ENCODE measurements at regions not wholly inside any gene's neighbourhood (a gene's known extent, or its start where the extent isn't known, plus 50 kb on each side); places are given as distances from the start of the nearest gene placed in this dataset.

- Histone ChIP-seq H3K27ac (ENCODE audit: low read length) (no peak overlapping the region), H3K27me3 (ENCODE audit: control insufficient read depth, insufficient read depth, low read length) (no peaks in the 10 kb centered on the region), H3K36me3 (ENCODE audit: control insufficient read depth, insufficient read depth, low read length) (no peaks in the 10 kb centered on the region), H3K4me1 (ENCODE audit: control insufficient read depth, insufficient read depth, low read length) (peaks cover 3% of the 10 kb centered on the region; the same call in 1 of the 2 replicates), H3K9me3 (ENCODE audit: control insufficient read depth, insufficient read depth, low read length) (no peaks in the 10 kb centered on the region), H3K4me3 (ENCODE audit: low read length) (no peak overlapping the region)
- DNase-seq (ENCODE audit: low read depth, low spot score) = no peak
- WGBS (ENCODE audit: insufficient coverage, insufficient read length) = no CpG with 5 or more reads among the region's 3 CpGs
Observed at GRCh38 chr5:152607401-152608160, 202.5 kb upstream of the NMUR2 start.

- no peaks in the 10 kb centered on the region for H3K36me3 ChIP-seq (ENCODE audit: control insufficient read depth, insufficient read depth, low read length)
- H3K4me3 ChIP-seq (ENCODE audit: low read length) = no peak overlapping the region
- H3K4me1 ChIP-seq (ENCODE audit: control insufficient read depth, insufficient read depth, low read length) = peaks cover 3% of the 10 kb centered on the region; the same call in 1 of the 2 replicates
- H3K27ac ChIP-seq (ENCODE audit: low read length) = no peak overlapping the region
- no CpG with 5 or more reads among the region's 3 CpGs for WGBS (ENCODE audit: insufficient coverage, insufficient read length)
- no peak for DNase-seq (ENCODE audit: low read depth, low spot score)
- H3K9me3 ChIP-seq (ENCODE audit: control insufficient read depth, insufficient read depth, low read length) = no peaks in the 10 kb centered on the region
- no peaks in the 10 kb centered on the region for H3K27me3 ChIP-seq (ENCODE audit: control insufficient read depth, insufficient read depth, low read length)
Observed at GRCh38 chr5:152608458-152608857, 203.4 kb upstream of the NMUR2 start.

- Histone ChIP-seq H3K4me1 (ENCODE audit: control insufficient read depth, insufficient read depth, low read length) (peaks cover 1% of the 10 kb centered on the region; the same call in 1 of the 2 replicates), H3K27ac (ENCODE audit: low read length) (no peak overlapping the region), H3K4me3 (ENCODE audit: low read length) (no peak overlapping the region), H3K9me3 (ENCODE audit: control insufficient read depth, insufficient read depth, low read length) (no peaks in the 10 kb centered on the region), H3K27me3 (ENCODE audit: control insufficient read depth, insufficient read depth, low read length) (no peaks in the 10 kb centered on the region), H3K36me3 (ENCODE audit: control insufficient read depth, insufficient read depth, low read length) (no peaks in the 10 kb centered on the region)
- DNase-seq (ENCODE audit: low read depth, low spot score) = no peak
- no CpG with 5 or more reads among the region's 2 CpGs for WGBS (ENCODE audit: insufficient coverage, insufficient read length)
Observed at GRCh38 chr5:152619756-152620155, 214.7 kb upstream of the NMUR2 start.

GRCh38 chr5:152622628-152623027, 217.5 kb upstream of the NMUR2 start:
- Histone ChIP-seq H3K27ac (ENCODE audit: low read length) (no peak overlapping the region), H3K27me3 (ENCODE audit: control insufficient read depth, insufficient read depth, low read length) (no peaks in the 10 kb centered on the region)

GRCh38 chr5:152623951-152624350, 218.9 kb upstream of the NMUR2 start:
- Histone ChIP-seq H3K4me1 (ENCODE audit: control insufficient read depth, insufficient read depth, low read length) (peaks cover 1% of the 10 kb centered on the region; the same call in 1 of the 2 replicates), H3K27ac (ENCODE audit: low read length) (no peak overlapping the region), H3K4me3 (ENCODE audit: low read length) (no peak overlapping the region), H3K9me3 (ENCODE audit: control insufficient read depth, insufficient read depth, low read length) (no peaks in the 10 kb centered on the region), H3K36me3 (ENCODE audit: control insufficient read depth, insufficient read depth, low read length) (no peaks in the 10 kb centered on the region), H3K27me3 (ENCODE audit: control insufficient read depth, insufficient read depth, low read length) (no peaks in the 10 kb centered on the region)
- DNase-seq (ENCODE audit: low read depth, low spot score) = no peak
- no CpG with 5 or more reads among the region's 1 CpG for WGBS (ENCODE audit: insufficient coverage, insufficient read length)

More at GRCh38 chr5:152622628-152623027, 217.5 kb upstream of the NMUR2 start:
- Histone ChIP-seq H3K36me3 (ENCODE audit: control insufficient read depth, insufficient read depth, low read length) (no peaks in the 10 kb centered on the region), H3K9me3 (ENCODE audit: control insufficient read depth, insufficient read depth, low read length) (no peaks in the 10 kb centered on the region), H3K4me1 (ENCODE audit: control insufficient read depth, insufficient read depth, low read length) (peaks cover 1% of the 10 kb centered on the region; the same call in 1 of the 2 replicates), H3K4me3 (ENCODE audit: low read length) (no peak overlapping the region)
- no peak for DNase-seq (ENCODE audit: low read depth, low spot score)

GRCh38 chr5:152625696-152626095, 220.6 kb upstream of the NMUR2 start:
- H3K4me3 ChIP-seq (ENCODE audit: low read length) = no peak overlapping the region
- WGBS (ENCODE audit: insufficient coverage, insufficient read length) = no CpG with 5 or more reads among the region's 3 CpGs
- H3K27me3 ChIP-seq (ENCODE audit: control insufficient read depth, insufficient read depth, low read length) = no peaks in the 10 kb centered on the region
- no peaks in the 10 kb centered on the region for H3K9me3 ChIP-seq (ENCODE audit: control insufficient read depth, insufficient read depth, low read length)
- no peak overlapping the region for H3K27ac ChIP-seq (ENCODE audit: low read length)
- H3K4me1 ChIP-seq (ENCODE audit: control insufficient read depth, insufficient read depth, low read length) = peaks cover 1% of the 10 kb centered on the region; the same call in 1 of the 2 replicates
- no peaks in the 10 kb centered on the region for H3K36me3 ChIP-seq (ENCODE audit: control insufficient read depth, insufficient read depth, low read length)
- no peak for DNase-seq (ENCODE audit: low read depth, low spot score)

- H3K4me3 ChIP-seq (ENCODE audit: low read length) = no peak overlapping the region
- no CpG with 5 or more reads among the region's 5 CpGs for WGBS (ENCODE audit: insufficient coverage, insufficient read length)
- no peaks in the 10 kb centered on the region for H3K9me3 ChIP-seq (ENCODE audit: control insufficient read depth, insufficient read depth, low read length)
- no peak overlapping the region for H3K27ac ChIP-seq (ENCODE audit: low read length)
- no peaks in the 10 kb centered on the region for H3K27me3 ChIP-seq (ENCODE audit: control insufficient read depth, insufficient read depth, low read length)
- no peaks in the 10 kb centered on the region for H3K4me1 ChIP-seq (ENCODE audit: control insufficient read depth, insufficient read depth, low read length)
- H3K36me3 ChIP-seq (ENCODE audit: control insufficient read depth, insufficient read depth, low read length) = no peaks in the 10 kb centered on the region
- DNase-seq (ENCODE audit: low read depth, low spot score) = no peak
Observed at GRCh38 chr5:152631221-152631620, 226.1 kb upstream of the NMUR2 start.

- Histone ChIP-seq H3K9me3 (ENCODE audit: control insufficient read depth, insufficient read depth, low read length) (no peaks in the 10 kb centered on the region), H3K36me3 (ENCODE audit: control insufficient read depth, insufficient read depth, low read length) (no peaks in the 10 kb centered on the region), H3K4me3 (ENCODE audit: low read length) (no peak overlapping the region), H3K27ac (ENCODE audit: low read length) (no peak overlapping the region), H3K4me1 (ENCODE audit: control insufficient read depth, insufficient read depth, low read length) (no peaks in the 10 kb centered on the region), H3K27me3 (ENCODE audit: control insufficient read depth, insufficient read depth, low read length) (no peaks in the 10 kb centered on the region)
- WGBS (ENCODE audit: insufficient coverage, insufficient read length) = no CpG with 5 or more reads among the region's 2 CpGs
- no peak for DNase-seq (ENCODE audit: low read depth, low spot score)
Observed at GRCh38 chr5:152632360-152632759, 227.3 kb upstream of the NMUR2 start.

- Histone ChIP-seq H3K27me3 (ENCODE audit: control insufficient read depth, insufficient read depth, low read length) (no peaks in the 10 kb centered on the region), H3K4me1 (ENCODE audit: control insufficient read depth, insufficient read depth, low read length) (no peaks in the 10 kb centered on the region), H3K4me3 (ENCODE audit: low read length) (no peak overlapping the region), H3K36me3 (ENCODE audit: control insufficient read depth, insufficient read depth, low read length) (no peaks in the 10 kb centered on the region), H3K27ac (ENCODE audit: low read length) (no peak overlapping the region), H3K9me3 (ENCODE audit: control insufficient read depth, insufficient read depth, low read length) (no peaks in the 10 kb centered on the region)
- no peak for DNase-seq (ENCODE audit: low read depth, low spot score)
Observed at GRCh38 chr5:152634586-152634985, 229.5 kb upstream of the NMUR2 start.

- Histone ChIP-seq H3K4me3 (ENCODE audit: low read length) (no peak overlapping the region), H3K36me3 (ENCODE audit: control insufficient read depth, insufficient read depth, low read length) (no peaks in the 10 kb centered on the region), H3K9me3 (ENCODE audit: control insufficient read depth, insufficient read depth, low read length) (no peaks in the 10 kb centered on the region), H3K27ac (ENCODE audit: low read length) (no peak overlapping the region), H3K27me3 (ENCODE audit: control insufficient read depth, insufficient read depth, low read length) (no peaks in the 10 kb centered on the region; the same call in 1 of the 2 replicates), H3K4me1 (ENCODE audit: control insufficient read depth, insufficient read depth, low read length) (no peaks in the 10 kb centered on the region)
- DNase-seq (ENCODE audit: low read depth, low spot score) = no peak
- WGBS (ENCODE audit: insufficient coverage, insufficient read length) = no CpG with 5 or more reads among the region's 2 CpGs
Observed at GRCh38 chr5:152638996-152639552, 234.0 kb upstream of the NMUR2 start.
